Heart left ventricle (tissue), 13 donors: ENCODE measurements at regions not wholly inside any gene's neighbourhood (a gene's known extent, or its start where the extent isn't known, plus 50 kb on each side); places are given as distances from the start of the nearest gene placed in this dataset.

ENCODE experiments used
- CTCF ChIP-seq, 12 donors: fragments of 200-600 bp; sonication (generic) in 4 of 12; IDR thresholded peaks; one replicate each; pipeline versions ENCODE4 v1.5.0 to v1.8.0; 2018 to 2022; ENCODE audit warnings: antibody characterized with exemption in 12 of 12, mild to moderate bottlenecking in 5 of 12
- POLR2A ChIP-seq, 2 donors: fragments of 450-650 bp; IDR thresholded peaks; one replicate each; pipeline ENCODE4 v1.6.1; 2017; ENCODE audit warnings: antibody characterized with exemption in 2 of 2, mild to moderate bottlenecking in 2 of 2, moderate library complexity in 2 of 2
- donor health status: ischemic (EF 13 %, LVEDD 7.1; RV severe dilation, severe dysfunction).
- donor health status: DM: no; HTN: yes; CAD: no.
- donor health status: DM: no; HTN: no; CAD: no.
- donor health status: ischemic (EF 25% LVEDD 6.9; RV normal size, moderate dysfunction).
- donor health status: ischemic (EF 25% LVEDD 5.7; RV mildly dilated, moderate dysfunction).
- donor health status: ischemic (EF 35%, LVEDD 5.7; RV mildly dilated, moderate dysfunction).
- donor health status: nonischemic (EF 11% LVEDD 7.7; RV severe dilation, severe dysfunction).
- donor health status: DM: yes; HTN: yes; CAD: no.
- donor health status: PGD.
- donor health status: ischemic (EF 29% LVEDD 5.4; RV normal size, mild dysfunction).
- donor health status: nonischemic (EF 23%, LVEDD 6.1; RV moderate dilation, normal function).

- no peak for TF ChIP-seq CTCF (IDR thresholded peaks at IDR 0.05)
- TF ChIP-seq POLR2A (IDR thresholded peaks at IDR 0.05), result no peak
Observed at GRCh38 chr5:66382152-66382551, 214.0 kb upstream of the MAST4 start.
